ENCODE measurements at regions not wholly inside any gene's neighbourhood (a gene's known extent, or its start where the extent isn't known, plus 50 kb on each side); places are given as distances from the start of the nearest gene placed in this dataset.

- TF ChIP-seq CTCF (conservative IDR thresholded peaks at IDR 0.05 in 1 of 2, IDR thresholded peaks at IDR 0.05 in 1 of 2; ENCODE audit: low read depth in 1 of 2, low read length in 2 of 2), result no peak
- no peak for TF ChIP-seq EZH2 (IDR thresholded peaks at IDR 0.05; ENCODE audit: low read length, missing control alignments)
These were observed 233.4 kb downstream of the BMP4 start for GRCh38 chr14:53723221-53723620.

Measured in fibroblast of lung (primary cell).